Cardiac muscle cell (in vitro differentiated cells and primary cell): ENCODE measurements at regions not wholly inside any gene's neighbourhood (a gene's known extent, or its start where the extent isn't known, plus 50 kb on each side); places are given as distances from the start of the nearest gene placed in this dataset.

Source experiments
- DNase-seq, 2 donors: peaks; one replicate each; pipeline versions ENCODE4 v3.0.0 to v3.0.0-alpha.2; 2010 to 2017; ENCODE audit warnings: low read depth in 1 of 2, low spot score in 1 of 2
- H3K27ac ChIP-seq: fragments of 200-600 bp; sonication (generic); 2 replicates; pipeline ENCODE4 v1.5.1; 2016
- H3K27me3 ChIP-seq: fragments of 200-600 bp; sonication (generic); 2 replicates; pipeline ENCODE4 v1.6.0; 2016; ENCODE audit warnings: control low read depth
- H3K36me3 ChIP-seq: fragments of 200-600 bp; sonication (generic); 2 replicates; pipeline ENCODE4 v1.5.1; 2016; ENCODE audit warnings: control low read depth
- H3K4me1 ChIP-seq: fragments of 200-600 bp; sonication (generic); 2 replicates; pipeline ENCODE4 v1.8.1; 2017; ENCODE audit warnings: low read depth, mild to moderate bottlenecking, mixed run types
- H3K4me3 ChIP-seq: fragments of 200-600 bp; sonication (generic); 2 replicates; pipeline ENCODE4 v1.5.1; 2016; ENCODE audit warnings: mild to moderate bottlenecking
- H3K9me3 ChIP-seq: fragments of 200-600 bp; sonication (generic); 2 replicates; pipeline ENCODE4 v1.5.1; 2017; ENCODE audit warnings: low read depth, mild to moderate bottlenecking, control low read depth
- CTCF ChIP-seq: IDR thresholded peaks from 2 replicates; pipeline ENCODE4 v1.5.1; 2012; ENCODE audit warnings: low read depth, mild to moderate bottlenecking, low read length

DNA sequence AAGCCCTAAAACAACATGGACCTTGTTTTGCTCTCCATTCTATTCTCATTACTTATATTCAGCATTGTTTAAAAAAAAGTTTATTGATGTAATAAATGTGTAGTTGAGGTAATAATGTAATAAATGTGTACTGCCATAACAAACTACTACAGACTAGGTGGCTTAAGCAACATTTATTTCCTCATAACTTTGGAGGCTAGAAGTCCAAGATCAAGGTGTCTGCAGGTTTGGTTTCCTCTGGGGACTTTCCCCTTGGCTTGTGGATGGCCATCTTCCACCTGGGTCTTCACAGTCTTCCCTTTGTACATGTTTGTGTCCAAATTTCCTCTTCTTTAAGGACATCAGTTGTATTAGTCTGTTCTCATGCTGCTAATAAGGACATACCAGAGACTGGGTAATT lies 93.1 kb downstream of the LMO4 start:
- no peak overlapping the region for H3K4me3 ChIP-seq
- no peaks in the 10 kb centered on the region for H3K36me3 ChIP-seq
- TF ChIP-seq CTCF = no peak
- no peak overlapping the region for H3K27ac ChIP-seq
- DNase-seq = no peak
- no peaks in the 10 kb centered on the region for H3K4me1 ChIP-seq
- no peaks in the 10 kb centered on the region for H3K27me3 ChIP-seq
- H3K9me3 ChIP-seq = no peaks in the 10 kb centered on the region

GRCh38 chr1:87424541-87424940 lies 95.9 kb downstream of the LMO4 start:
- no peak for TF ChIP-seq CTCF
- no peaks in the 10 kb centered on the region for H3K36me3 ChIP-seq
- H3K27me3 ChIP-seq = no peaks in the 10 kb centered on the region
- no peaks in the 10 kb centered on the region for H3K4me1 ChIP-seq
- H3K27ac ChIP-seq = no peak overlapping the region
- H3K9me3 ChIP-seq = no peaks in the 10 kb centered on the region
- no peak for DNase-seq
- no peak overlapping the region for H3K4me3 ChIP-seq

DNA sequence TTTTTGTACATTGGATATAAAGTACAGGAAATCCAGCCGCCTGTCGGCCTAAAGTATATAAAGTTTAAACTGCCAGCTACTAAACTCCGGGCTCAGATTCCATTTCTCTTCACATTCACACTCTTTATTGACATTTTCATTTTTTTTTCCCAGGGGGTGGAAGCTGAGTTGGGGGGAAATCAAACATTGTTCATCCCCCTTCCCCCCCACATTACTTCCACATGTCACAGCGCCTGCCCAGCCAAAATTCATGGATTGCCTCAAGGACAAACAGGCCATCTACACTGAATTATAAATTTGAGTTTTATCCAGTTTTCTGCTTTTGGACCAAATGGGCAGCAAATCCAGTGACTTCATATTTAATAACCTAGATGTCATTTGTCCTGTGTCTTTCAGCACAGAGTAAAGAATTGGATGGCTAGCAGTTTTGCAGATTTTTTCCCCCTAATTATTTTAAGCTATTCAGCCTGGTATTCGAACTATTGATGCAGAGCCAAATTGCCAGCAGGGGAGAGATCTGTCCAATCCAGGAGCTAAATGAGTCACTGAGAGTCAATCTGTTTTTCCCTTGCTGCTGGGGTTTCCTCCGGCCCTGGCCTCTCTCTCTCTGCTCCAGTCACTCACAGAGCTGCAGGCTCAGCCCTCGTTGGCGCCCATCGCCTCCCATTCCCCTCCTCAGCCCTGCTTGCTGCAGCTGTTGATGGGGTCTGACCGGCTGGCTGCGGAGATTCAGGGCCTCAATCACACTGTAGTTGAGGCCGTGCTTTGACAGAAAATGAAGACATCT lies 98.0 kb downstream of the LMO4 start:
- H3K27ac ChIP-seq = no peak overlapping the region
- no peaks in the 10 kb centered on the region for H3K36me3 ChIP-seq
- no peaks in the 10 kb centered on the region for H3K9me3 ChIP-seq
- no peaks in the 10 kb centered on the region for H3K4me1 ChIP-seq
- H3K4me3 ChIP-seq = no peak overlapping the region
- peak in 1 of 2 donors; percentile 48 for DNase-seq
- no peak for TF ChIP-seq CTCF
- no peaks in the 10 kb centered on the region for H3K27me3 ChIP-seq

DNA sequence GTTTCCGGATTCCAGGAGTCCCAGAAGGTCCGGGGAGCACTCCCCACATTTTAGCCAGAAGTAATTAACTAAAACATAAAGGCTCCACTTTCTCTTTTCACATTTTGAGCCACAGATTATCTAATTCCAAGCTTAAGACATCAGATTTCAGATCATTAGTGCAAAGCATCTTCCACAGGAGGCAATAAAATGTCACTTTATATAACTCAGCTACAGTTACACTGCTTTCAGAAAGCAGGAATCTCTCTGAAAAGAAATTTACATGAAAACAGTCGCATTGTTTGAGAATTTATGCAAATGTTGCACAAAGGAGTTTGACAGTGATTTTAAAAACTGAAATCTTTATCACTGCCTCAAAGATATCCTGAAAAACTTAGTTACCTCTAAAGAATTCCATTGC lies 99.7 kb downstream of the LMO4 start:
- Histone ChIP-seq H3K27ac (no peak overlapping the region), H3K4me3 (no peak overlapping the region)
- no peak for DNase-seq

GRCh38 chr1:87428883-87429282 lies 100.2 kb downstream of the LMO4 start:
- Histone ChIP-seq H3K36me3 (no peaks in the 10 kb centered on the region), H3K27me3 (no peaks in the 10 kb centered on the region), H3K27ac (no peak overlapping the region), H3K4me1 (no peaks in the 10 kb centered on the region), H3K4me3 (no peak overlapping the region), H3K9me3 (no peaks in the 10 kb centered on the region)
- DNase-seq = no peak
- no peak for TF ChIP-seq CTCF

More for the DNA sequence above, 99.7 kb downstream of the LMO4 start:
- H3K27me3 ChIP-seq = no peaks in the 10 kb centered on the region
- H3K36me3 ChIP-seq = no peaks in the 10 kb centered on the region
- H3K4me1 ChIP-seq = no peaks in the 10 kb centered on the region
- no peak for TF ChIP-seq CTCF
- no peaks in the 10 kb centered on the region for H3K9me3 ChIP-seq
